Mucosa of rectum (tissue), 2 donors: ENCODE measurements at regions not wholly inside any gene's neighbourhood (a gene's known extent, or its start where the extent isn't known, plus 50 kb on each side); places are given as distances from the start of the nearest gene placed in this dataset.

Experiments
- H3K27ac ChIP-seq, 2 donors: one replicate each; pipeline ENCODE4 v1.7.0; 2013; ENCODE audit warnings: inconsistent platforms in 2 of 2, low read depth in 2 of 2, low read length in 2 of 2
- H3K27me3 ChIP-seq, 2 donors: one replicate each; pipeline ENCODE4 v1.7.0; 2013; ENCODE audit warnings: low read length in 2 of 2; ENCODE audit not compliant: control insufficient read depth in 2 of 2, insufficient read depth in 2 of 2
- H3K36me3 ChIP-seq, 2 donors: one replicate each; pipeline ENCODE4 v1.7.0; 2013; ENCODE audit warnings: low read length in 2 of 2; ENCODE audit not compliant: control insufficient read depth in 2 of 2, insufficient read depth in 2 of 2
- H3K4me1 ChIP-seq, 2 donors: one replicate each; pipeline ENCODE4 v1.7.0; 2013; ENCODE audit warnings: low read length in 2 of 2, mild to moderate bottlenecking in 1 of 2; ENCODE audit not compliant: control insufficient read depth in 2 of 2, insufficient read depth in 2 of 2
- H3K4me3 ChIP-seq, 2 donors: one replicate each; pipeline ENCODE4 v1.7.0; 2013; ENCODE audit warnings: low read length in 2 of 2
- H3K9ac ChIP-seq, 2 donors: one replicate each; pipeline ENCODE4 v1.7.0; 2013; ENCODE audit warnings: low read length in 2 of 2, low read depth in 1 of 2, mild to moderate bottlenecking in 1 of 2
- H3K9me3 ChIP-seq, 2 donors: one replicate each; pipeline ENCODE4 v1.7.0; 2013; ENCODE audit warnings: low read length in 2 of 2; ENCODE audit not compliant: control insufficient read depth in 2 of 2
- donor health status: healthy.
- donor health status: Normal muscosa, but diverticular disease.

DNA sequence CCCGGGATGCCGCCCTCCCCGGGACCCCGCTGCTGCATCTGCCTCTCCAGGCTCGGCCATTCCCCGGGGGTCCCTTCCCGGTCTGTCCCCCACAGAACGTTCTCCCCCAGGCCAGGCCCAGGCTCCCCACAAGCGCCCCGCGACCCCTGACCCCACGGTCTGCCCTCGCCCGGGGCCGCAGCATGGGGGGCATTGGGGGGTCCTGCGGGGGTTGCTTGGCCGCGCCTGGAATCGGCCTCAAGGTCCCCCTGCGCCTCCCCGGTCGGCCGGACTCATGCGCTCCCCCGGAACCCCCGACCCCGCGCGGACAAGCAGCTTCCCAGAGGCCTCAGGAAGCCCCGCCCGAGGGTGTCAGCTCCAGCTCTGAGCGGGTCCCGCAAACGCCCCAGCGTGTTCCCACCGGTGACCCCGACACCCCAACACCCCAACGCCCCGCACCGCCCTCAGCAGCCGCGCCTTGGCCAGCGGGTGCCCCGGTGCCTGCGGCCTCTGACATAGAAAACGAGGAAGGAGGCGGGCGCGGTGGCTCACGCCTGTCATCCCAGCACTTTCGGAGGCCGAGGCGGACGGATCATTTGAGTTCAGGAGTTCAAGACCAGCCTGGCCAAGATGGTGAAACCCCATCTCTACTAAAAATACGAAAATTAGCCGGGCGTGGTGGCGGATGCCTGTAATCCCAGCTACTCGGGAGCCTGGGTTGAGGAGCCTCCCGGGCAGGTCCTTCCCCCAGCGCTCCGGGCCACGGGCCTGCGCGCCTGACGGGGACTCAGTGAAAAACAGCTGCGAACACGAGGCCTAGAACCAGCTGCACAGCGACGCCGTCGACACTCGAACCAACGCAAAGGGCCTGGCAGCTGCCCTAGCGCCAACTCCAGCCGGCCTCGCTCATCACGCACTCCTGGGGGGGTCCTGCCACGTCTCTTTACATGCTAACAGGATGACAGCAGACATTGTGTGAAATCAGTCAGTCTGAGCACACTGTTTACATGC, 61.8 kb upstream of the CTDP1 start:
- Histone ChIP-seq H3K9ac (no peak overlapping the region), H3K4me3 (no peak overlapping the region), H3K9me3 (no peaks in the 10 kb centered on the region), H3K36me3 (no peaks in the 10 kb centered on the region), H3K27me3 (no peaks in the 10 kb centered on the region), H3K27ac (no peak overlapping the region), H3K4me1 (no peaks in the 10 kb centered on the region)

DNA sequence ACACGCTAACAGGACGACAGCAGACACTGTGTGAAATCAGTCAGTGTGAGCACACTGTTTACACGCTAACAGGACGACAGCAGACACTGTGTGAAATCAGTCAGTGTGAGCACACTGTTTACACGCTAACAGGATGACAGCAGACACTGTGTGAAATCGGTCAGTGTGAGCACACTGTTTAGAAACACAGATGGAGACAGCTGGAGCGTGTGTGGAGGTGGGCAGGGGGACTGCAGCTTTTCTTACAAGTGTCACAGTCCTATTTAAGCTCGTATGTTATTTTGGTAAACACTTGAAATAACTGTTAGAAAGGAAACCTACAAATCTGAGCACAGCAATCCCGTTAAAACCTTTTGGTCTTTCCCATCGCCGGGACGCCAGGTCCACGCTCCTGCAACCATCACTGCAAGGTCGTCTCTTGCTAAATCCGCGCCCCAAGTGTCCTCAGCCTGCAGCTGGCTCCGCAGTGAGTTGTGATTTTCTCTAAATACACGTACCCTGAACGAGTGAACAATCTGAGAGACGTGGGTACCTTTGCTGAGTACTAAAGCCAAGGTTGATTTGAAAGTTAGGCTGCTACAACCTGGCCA, 58.9 kb upstream of the CTDP1 start:
- Histone ChIP-seq H3K27me3 (no peaks in the 10 kb centered on the region), H3K4me3 (no peak overlapping the region), H3K27ac (no peak overlapping the region), H3K9ac (no peak overlapping the region), H3K9me3 (no peaks in the 10 kb centered on the region), H3K36me3 (no peaks in the 10 kb centered on the region), H3K4me1 (peaks cover 0 to 3% of the 10 kb centered on the region in 2 donors)

DNA sequence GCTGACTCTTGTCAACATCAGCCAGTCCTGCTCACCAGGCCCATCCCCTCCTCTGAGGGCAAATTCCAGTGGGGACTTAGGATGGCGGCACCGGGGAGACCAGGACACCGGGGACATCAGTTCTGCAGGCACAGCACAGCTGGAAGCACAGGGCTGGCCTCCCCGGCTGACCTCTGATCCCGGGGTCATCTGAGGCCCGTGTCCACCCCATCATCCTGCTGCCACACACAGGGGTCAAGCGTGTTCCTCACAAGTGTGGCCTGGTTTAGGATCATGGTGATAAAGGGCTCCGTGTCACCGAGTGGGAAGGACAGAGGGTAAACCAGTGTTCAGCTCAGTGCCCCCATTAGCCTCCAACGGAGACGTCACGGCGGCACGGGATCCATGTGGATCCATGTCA, 58.1 kb upstream of the CTDP1 start:
- Histone ChIP-seq H3K36me3 (no peaks in the 10 kb centered on the region), H3K9ac (no peak overlapping the region), H3K27ac (no peak overlapping the region), H3K4me3 (no peak overlapping the region), H3K9me3 (no peaks in the 10 kb centered on the region), H3K4me1 (peaks cover 0 to 3% of the 10 kb centered on the region in 2 donors), H3K27me3 (no peaks in the 10 kb centered on the region)

GRCh38 chr18:79622004-79622403, 57.6 kb upstream of the CTDP1 start:
- Histone ChIP-seq H3K9me3 (no peaks in the 10 kb centered on the region), H3K4me1 (peaks cover 0 to 3% of the 10 kb centered on the region in 2 donors), H3K27me3 (no peaks in the 10 kb centered on the region), H3K36me3 (no peaks in the 10 kb centered on the region), H3K27ac (no peak overlapping the region), H3K9ac (no peak overlapping the region), H3K4me3 (no peak overlapping the region)

DNA sequence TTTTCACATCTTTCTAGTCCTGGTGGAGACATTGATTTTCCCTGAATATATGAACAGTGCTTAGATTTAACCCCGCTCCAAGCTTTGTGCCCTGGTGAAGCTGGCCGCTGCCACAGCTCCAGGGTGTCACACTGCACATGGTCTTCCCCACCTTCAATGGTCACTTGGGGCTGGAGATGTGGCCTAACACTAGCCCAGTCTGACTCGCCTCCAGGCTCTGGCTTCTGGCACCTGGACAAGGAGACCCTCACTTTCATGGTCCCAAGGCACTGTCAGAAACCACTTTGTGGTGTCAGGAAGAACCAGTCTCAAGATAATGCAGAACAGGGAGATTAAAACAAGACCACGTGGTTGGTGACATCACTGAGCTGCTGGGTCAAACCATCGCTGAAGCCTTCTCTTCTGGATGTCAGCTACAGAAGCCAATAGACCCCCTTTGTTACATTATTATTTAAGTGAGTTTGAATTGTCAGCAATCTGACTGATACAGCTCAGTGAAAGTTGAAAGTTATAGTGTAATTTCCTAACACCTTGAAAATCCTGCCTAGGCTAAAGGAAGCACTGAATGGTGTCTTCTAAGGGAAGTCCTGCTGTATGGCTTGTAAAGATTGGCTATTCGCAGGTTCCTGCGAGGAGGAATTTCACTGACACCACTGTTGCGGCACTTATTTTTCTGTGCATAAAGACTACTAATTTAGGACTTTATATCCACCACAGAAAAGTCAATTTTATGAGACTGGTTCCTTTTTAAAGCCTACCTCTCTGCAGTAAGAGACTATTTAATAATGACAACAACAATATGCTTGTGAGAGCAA, 55.0 kb upstream of the CTDP1 start:
- no peaks in the 10 kb centered on the region for H3K27me3 ChIP-seq
- no peak overlapping the region for H3K4me3 ChIP-seq
- peak overlapping the region; percentile 6 to 53 for H3K27ac ChIP-seq
- H3K9ac ChIP-seq = no peak overlapping the region
- peaks cover 0 to 3% of the 10 kb centered on the region in 2 donors for H3K4me1 ChIP-seq
- no peaks in the 10 kb centered on the region for H3K36me3 ChIP-seq
- no peaks in the 10 kb centered on the region for H3K9me3 ChIP-seq

GRCh38 chr18:79625195-79625923, 54.2 kb upstream of the CTDP1 start:
- no peaks in the 10 kb centered on the region for H3K27me3 ChIP-seq
- no peaks in the 10 kb centered on the region for H3K36me3 ChIP-seq
- H3K4me1 ChIP-seq = peaks cover 0 to 3% of the 10 kb centered on the region in 2 donors
- peak overlapping the region in 1 of 2 donors; percentile 53 for H3K27ac ChIP-seq
- H3K9ac ChIP-seq = no peak overlapping the region
- no peak overlapping the region for H3K4me3 ChIP-seq
- no peaks in the 10 kb centered on the region for H3K9me3 ChIP-seq

DNA sequence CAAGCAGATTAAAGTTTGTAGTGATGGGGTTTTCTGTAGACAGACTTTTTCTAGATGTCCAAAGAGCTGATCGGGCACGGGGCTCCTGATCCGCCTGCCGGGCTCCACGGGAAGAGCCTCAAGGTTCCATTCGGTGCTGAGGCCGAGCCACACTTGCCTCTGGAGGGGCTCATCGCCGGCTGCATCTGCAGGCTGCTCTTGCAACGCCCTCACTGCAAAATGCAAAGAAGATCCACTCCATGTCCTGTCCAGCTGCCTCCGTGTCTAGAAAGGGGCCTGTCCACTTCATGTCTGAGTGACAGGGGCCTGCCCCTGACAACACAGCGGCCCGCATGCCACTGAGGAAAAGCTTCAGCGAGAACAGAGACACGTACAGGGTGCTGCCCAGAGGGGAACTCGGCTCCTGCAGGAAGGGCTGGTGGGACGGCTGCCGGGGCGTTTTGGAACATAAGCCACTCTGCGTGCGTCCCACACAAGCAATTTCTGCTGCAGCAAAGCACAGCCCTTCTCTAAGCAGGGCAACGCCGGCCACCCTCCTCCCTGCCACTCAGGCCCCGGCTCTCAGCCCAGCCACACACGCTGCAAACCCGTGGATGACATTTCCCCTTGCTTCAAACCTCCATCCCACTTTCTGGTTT, 53.6 kb upstream of the CTDP1 start:
- Histone ChIP-seq H3K27me3 (no peaks in the 10 kb centered on the region), H3K4me1 (peaks cover 0 to 3% of the 10 kb centered on the region in 2 donors), H3K36me3 (no peaks in the 10 kb centered on the region), H3K27ac (no peak overlapping the region), H3K9ac (no peak overlapping the region), H3K9me3 (no peaks in the 10 kb centered on the region), H3K4me3 (no peak overlapping the region)

DNA sequence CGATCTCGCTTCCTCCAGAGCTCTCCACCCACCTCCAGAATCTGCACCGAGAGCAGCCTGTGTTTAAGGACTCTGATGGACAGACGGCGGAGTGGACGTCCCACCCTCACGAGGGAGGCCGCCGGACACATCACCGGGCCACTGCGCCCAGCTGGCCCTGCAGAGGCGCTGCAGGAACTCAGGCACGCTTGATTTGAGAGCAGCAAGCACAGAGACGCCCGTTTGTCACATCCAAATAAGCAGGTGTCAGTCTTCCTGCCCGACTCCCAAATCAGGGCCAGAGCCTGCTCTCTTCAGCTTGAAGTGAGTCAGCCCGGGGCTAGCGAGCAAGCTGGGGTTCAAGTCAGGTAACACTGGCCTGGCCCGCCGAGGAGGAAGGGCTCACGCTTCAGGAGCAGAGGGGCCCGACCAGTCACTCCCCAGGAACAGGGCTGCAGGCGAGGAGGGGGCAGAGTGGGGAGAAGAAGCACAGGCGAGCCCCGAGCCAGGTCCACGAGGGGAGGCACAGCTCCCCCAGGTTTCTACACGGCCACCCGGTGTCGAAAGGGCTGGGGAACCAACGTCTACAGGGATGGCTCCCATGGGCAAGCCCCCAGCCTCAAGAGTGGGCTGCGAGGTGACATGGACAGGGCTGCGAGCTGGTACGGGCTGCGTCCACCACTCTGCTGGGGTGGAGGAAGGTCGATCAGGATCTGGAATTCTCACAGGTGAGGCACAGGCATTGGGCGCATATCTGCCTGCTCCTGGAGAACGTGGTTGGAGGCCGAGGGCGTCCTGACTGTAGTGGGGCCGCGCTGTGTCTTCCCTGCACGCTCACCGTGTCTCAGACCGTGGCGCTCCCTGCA, 52.5 kb upstream of the CTDP1 start:
- Histone ChIP-seq H3K9me3 (no peaks in the 10 kb centered on the region), H3K4me1 (peaks cover 0 to 3% of the 10 kb centered on the region in 2 donors), H3K9ac (no peak overlapping the region), H3K36me3 (no peaks in the 10 kb centered on the region), H3K27ac (no peak overlapping the region), H3K27me3 (no peaks in the 10 kb centered on the region), H3K4me3 (no peak overlapping the region)
